SW 1271 (cell line): ENCODE measurements at regions not wholly inside any gene's neighbourhood (a gene's known extent, or its start where the extent isn't known, plus 50 kb on each side); places are given as distances from the start of the nearest gene placed in this dataset.

Experiments used
- DNase-seq, 2 experiments: peaks; one replicate each; lab custom pipeline; 2025; lab: John Stamatoyannopoulos, UW

GRCh38 chr1:235025422-235025984 is 103.1 kb downstream of the TOMM20 start:
- DNase-seq, result no peak

- DNase-seq, result no peak
Measured at GRCh38 chr1:235024711-235025421, 103.8 kb downstream of the TOMM20 start.

DNA sequence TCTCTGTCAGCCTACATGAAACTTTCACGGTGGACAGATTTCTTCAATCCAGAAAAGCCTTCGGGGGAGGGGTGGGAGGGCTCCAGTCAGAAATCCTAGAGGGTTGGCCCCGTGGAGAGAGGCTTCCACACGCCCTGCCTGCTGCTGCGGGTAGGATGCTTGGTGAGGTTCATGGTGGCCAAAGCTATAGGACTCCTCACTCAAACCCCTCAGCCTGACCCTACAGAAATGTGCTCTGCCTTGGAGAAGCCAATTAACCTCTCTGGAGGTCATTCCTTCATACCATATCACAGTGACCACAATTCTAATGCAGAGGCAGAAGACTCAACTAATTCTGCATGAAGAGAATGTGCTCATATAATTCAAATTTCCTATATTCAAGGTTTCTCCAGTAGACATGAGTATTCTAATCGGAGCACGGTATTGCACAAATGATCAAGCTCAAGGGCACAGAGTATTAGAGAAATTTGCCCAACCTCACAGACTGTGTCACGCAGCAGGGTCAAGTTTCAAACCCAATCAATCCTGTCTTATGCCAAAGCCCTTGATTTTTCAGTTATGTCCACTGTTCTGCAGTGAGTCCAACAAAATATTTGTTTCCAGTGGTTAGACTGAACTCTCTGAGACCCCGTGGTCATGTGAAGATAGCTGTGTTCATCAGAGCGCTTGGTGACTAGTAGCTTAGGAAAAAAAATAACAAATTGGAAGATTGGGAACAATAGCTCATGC is 104.8 kb downstream of the TOMM20 start:
- DNase-seq, result no peak

GRCh38 chr1:235022981-235023710 is 105.5 kb downstream of the TOMM20 start:
- DNase-seq, result no peak

- no peak for DNase-seq
Measured at GRCh38 chr1:235022341-235022980, 106.2 kb downstream of the TOMM20 start.

DNA sequence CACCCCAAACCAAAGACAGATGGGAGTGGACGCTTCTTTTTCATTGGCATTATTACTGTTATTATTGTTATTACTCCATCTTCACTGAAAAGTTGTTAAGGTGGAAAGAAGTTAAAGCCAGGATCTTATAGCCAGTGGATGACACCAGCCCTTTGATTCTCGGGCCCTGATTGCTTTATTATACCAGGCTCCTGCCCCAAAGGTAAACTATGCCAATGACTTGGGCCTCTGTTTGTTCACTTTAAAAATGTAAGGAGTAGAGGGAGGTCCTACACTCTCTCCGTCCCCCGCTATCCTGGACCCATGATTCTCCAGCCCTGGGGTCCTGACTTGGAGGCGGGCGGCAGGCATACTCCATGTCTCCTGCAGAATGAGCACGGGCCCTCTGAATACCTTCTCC is 106.8 kb downstream of the TOMM20 start:
- no peak for DNase-seq

GRCh38 chr1:235021321-235021720 is 107.3 kb downstream of the TOMM20 start:
- DNase-seq, result no peak

DNA sequence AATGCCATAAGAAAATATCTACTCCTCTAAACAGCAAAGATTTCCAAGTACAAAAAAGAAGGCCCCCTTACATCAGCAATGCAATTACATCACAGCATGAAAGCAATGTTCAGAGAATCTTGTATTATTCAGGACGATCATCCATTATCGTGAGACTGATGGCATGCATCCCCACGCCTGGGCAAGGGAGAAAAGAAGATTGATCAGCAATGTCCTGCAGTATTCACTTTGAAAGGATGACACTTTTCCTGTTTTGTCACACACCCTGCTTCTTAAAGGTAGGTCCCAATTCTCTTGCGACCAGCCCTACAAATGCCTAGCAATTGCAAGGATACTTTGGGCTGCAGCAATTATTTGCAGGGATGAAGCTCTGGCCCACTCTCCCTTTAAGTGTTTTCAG is 108.7 kb downstream of the TOMM20 start:
- DNase-seq, result no peak

DNA sequence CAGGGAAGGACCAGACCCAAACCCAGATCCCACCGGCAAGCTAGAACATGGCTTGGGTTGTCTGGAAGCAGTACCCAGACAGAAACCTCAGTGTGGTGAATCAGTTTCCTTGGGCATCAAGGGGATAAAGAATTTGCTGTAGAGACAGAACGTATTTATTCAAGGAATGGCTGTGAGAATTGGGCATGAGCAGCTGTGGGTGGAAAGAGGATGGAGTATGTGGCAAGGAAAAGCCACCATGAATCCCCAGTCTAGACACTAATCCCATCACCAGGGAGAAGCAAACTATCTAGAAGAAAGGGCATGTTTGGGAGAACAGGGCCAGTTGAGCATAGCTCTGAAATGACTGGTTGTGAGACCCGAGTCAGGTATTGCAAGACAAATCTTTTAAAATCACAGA is 109.2 kb downstream of the TOMM20 start:
- no peak for DNase-seq

DNA sequence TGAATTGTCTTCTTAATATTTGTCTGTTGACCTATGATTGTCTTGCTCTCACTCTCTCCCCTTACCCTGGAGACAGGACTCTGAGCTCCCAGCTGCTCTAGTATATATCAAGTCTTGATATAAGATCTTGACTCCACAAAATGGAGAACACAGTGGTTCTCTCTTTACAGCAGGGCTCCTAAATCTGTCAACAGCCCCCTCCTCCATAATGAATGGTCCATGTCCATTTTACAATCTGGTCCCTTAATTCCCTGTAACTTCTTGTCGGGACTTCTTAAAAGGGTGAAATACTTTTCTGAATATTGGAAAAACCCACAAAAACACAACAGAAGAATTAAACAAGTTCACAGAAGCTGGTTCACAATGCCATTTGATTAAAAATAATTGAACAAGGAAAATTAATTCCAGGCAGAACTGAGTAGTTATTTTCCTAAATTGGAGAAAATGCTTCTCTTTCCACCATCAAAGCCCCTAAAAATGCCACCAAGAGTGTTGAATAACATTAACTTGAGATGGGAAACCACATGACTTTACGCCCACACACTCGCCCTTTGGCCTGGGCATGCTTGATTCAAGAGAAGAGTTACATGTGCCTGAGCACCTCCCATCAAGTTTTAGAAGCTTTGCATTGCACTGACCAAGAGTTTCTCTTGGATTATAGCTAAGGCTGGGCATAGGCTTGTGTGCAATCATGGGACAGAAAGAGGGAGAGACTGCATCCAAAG is 109.8 kb downstream of the TOMM20 start:
- DNase-seq, result no peak

DNA sequence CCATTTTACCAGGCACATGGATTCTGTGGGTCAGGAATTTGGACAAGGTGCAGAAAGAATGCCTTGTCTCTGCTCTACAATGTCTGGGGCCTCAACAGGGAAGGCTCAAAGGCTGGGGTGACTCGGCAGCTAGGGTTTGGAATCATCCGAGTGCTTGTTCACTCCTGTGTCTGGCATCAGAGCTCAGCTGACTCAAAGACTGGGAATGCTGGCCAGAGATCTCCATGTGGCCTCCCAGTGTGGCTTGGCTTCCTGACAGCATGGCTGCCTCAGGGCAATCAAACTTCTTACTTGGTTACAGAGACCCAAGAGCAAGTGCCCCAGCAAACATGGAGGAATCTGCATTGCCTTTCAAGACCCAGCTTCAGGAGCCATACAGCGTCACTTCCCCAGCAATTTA is 110.5 kb downstream of the TOMM20 start:
- peak; percentile 13 to 67 for DNase-seq

GRCh38 chr1:235017719-235018118 is 110.9 kb downstream of the TOMM20 start:
- no peak for DNase-seq

GRCh38 chr1:235017191-235017590 is 111.4 kb downstream of the TOMM20 start:
- DNase-seq, result no peak

DNA sequence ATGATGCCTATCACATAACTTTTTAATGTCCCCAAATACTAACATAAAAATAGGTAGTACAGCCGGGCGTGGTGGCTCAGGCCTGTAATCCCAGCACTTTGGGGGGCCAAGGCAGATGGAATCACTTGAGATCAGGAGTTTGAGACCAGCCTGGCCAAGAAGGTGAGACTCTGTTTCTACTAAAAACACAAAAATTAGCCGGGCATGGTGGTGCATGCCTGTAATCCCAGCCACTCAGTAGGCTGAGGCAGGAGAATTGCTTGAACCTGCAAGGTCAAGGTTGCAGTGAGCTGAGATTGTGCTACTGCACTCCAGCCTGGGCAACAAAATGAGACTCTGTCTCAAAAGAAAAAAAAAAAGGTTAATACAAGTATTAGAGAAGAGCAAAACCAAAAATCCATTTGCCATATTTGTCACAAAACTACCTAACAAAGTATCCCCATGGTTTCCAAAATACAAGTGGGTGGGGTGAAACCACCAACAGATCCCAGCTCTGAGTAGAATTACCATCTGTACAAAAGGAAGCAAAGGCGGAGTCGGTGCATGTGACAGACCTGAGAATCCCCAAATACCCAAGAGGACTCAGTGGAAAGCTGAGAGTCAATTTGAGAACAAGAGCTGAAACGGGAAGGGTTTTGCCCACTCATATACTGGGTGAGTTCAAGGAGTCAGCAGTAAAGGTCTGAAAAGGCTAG is 113.2 kb downstream of the TOMM20 start:
- no peak for DNase-seq

- DNase-seq, result no peak
Measured at GRCh38 chr1:235014756-235015155, 113.9 kb downstream of the TOMM20 start.

- no peak for DNase-seq
Measured at GRCh38 chr1:235013512-235013911, 115.1 kb downstream of the TOMM20 start.

GRCh38 chr1:235012436-235013210 is 116.0 kb downstream of the TOMM20 start:
- no peak for DNase-seq

DNA sequence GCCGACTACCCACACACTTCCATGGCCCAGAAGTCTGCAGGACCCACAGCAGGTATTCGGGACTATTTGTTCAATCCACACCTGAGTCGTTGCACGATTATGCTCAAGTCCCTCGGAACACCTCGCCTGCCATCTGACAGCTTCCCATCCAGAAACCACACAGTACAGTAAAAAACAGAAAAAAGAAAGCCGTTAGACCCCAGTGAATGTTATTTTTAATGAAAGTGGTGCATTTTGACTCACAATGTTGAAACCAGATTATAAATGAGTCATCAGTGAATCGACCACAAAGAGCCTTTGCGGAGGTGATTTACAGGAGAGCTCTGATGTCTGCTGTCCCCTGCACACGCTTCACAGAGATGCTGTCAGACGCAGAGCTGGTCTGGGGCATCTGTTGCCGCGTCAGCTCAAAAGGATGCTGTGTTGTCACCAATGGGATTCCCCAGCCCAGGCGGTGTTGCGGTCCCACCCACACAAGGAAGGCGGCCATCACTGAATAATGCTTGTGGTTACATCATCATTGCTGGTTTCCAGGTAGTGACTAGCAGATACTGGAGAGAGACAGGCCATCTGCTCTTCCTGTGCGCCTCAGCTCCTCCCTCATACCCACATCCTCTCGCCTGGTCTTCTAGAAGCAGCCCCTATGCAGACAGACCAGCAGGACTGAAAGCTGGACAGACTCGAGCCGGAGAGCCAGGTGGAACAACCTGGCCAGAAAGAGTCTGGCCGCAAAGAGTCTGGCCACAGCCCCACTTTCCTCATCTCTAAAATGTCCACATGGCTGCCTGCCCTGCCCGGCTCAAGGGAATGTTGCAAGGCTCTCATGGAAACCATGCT is 116.8 kb downstream of the TOMM20 start:
- peak; percentile 64 to 74 for DNase-seq

GRCh38 chr1:235011064-235011598 is 117.5 kb downstream of the TOMM20 start:
- DNase-seq, result no peak
